ENCODE measurements at regions not wholly inside any gene's neighbourhood (a gene's known extent, or its start where the extent isn't known, plus 50 kb on each side); places are given as distances from the start of the nearest gene placed in this dataset.

- no peak for TF ChIP-seq POLR2A (IDR thresholded peaks at IDR 0.05; ENCODE audit: extremely low read depth, insufficient read length)
- TF ChIP-seq, protein P1, sequence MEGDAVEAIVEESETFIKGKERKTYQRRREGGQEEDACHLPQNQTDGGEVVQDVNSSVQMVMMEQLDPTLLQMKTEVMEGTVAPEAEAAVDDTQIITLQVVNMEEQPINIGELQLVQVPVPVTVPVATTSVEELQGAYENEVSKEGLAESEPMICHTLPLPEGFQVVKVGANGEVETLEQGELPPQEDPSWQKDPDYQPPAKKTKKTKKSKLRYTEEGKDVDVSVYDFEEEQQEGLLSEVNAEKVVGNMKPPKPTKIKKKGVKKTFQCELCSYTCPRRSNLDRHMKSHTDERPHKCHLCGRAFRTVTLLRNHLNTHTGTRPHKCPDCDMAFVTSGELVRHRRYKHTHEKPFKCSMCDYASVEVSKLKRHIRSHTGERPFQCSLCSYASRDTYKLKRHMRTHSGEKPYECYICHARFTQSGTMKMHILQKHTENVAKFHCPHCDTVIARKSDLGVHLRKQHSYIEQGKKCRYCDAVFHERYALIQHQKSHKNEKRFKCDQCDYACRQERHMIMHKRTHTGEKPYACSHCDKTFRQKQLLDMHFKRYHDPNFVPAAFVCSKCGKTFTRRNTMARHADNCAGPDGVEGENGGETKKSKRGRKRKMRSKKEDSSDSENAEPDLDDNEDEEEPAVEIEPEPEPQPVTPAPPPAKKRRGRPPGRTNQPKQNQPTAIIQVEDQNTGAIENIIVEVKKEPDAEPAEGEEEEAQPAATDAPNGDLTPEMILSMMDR (IDR thresholded peaks at IDR 0.05; ENCODE audit: low read depth, low read length), result no peak
These were observed 245.7 kb downstream of the CCSER2 start for GRCh38 chr10:84574102-84574501.
